Panc1 (cell line): ENCODE measurements at regions not wholly inside any gene's neighbourhood (a gene's known extent, or its start where the extent isn't known, plus 50 kb on each side); places are given as distances from the start of the nearest gene placed in this dataset.

Source experiments
- ATAC-seq: fragments of 200-7000 bp; cut with Tn5 transposase; 2 replicates; pipeline ENCODE4 v1.9.1; 2020; ENCODE audit warnings: mild to moderate bottlenecking, moderate library complexity
- BruUV-seq: library from RNA; stranded (reverse); fragments of 400-500 nt; replicated peaks from 2 replicates; lab custom pipeline; 2021; lab: Mats Ljungman, UMichigan
- CTCF ChIA-PET: fragments of 300-600 bp; sonication (Branson Sonifier 250); formaldehyde crosslinking; loops from one replicate; lab custom pipeline; 2022; ENCODE audit warnings: antibody characterized with exemption; lab: Charles Lee
- POLR2A ChIA-PET: fragments of 300-600 bp; sonication (Branson Sonifier 250); formaldehyde crosslinking; loops from one replicate; lab custom pipeline; 2022; ENCODE audit warnings: antibody characterized with exemption; lab: Charles Lee
- DNase-seq: peaks from one replicate; pipeline ENCODE4 v3.0.0-alpha.2; 2010; ENCODE audit warnings: low read depth, low spot score
- H3K27ac ChIP-seq: 2 replicates; pipeline ENCODE4 v1.5.1; 2011; ENCODE audit warnings: mild to moderate bottlenecking, low read length, inconsistent platforms
- H3K27me3 ChIP-seq: fragments of 200-500 bp; sonication (Bioruptor generic); 2 replicates; pipeline ENCODE4 v1.6.0; 2014; ENCODE audit warnings: low read length, inconsistent platforms; ENCODE audit not compliant: control insufficient read depth, insufficient read depth
- H3K36me3 ChIP-seq: fragments of 200-500 bp; sonication (Bioruptor generic); 2 replicates; pipeline ENCODE4 v1.5.1; 2014; ENCODE audit warnings: inconsistent platforms, mild to moderate bottlenecking, low read length, moderate library complexity; ENCODE audit not compliant: control insufficient read depth, insufficient read depth
- H3K4me1 ChIP-seq: 2 replicates; pipeline ENCODE4 v1.5.1; 2011; ENCODE audit warnings: inconsistent platforms, mild to moderate bottlenecking, low read length, moderate library complexity; ENCODE audit not compliant: control insufficient read depth, insufficient read depth
- H3K4me3 ChIP-seq, 2 experiments: 2 replicates each; pipeline ENCODE4 v1.5.1; 2011 to 2012; ENCODE audit warnings: low read depth in 2 of 2, low read length in 2 of 2, mild to moderate bottlenecking in 2 of 2, inconsistent platforms in 1 of 2, moderate library complexity in 1 of 2
- H3K9me3 ChIP-seq: fragments of 200-500 bp; sonication (Bioruptor generic); 2 replicates; pipeline ENCODE4 v1.5.1; 2014; ENCODE audit warnings: low read depth, mild to moderate bottlenecking, inconsistent platforms, low read length, moderate library complexity; ENCODE audit not compliant: control insufficient read depth, insufficient read depth
- CTCF ChIP-seq: fragments of 450-650 bp; IDR thresholded peaks from 2 replicates; pipeline ENCODE4 v1.5.1; 2017; ENCODE audit warnings: mild to moderate bottlenecking
- POLR2AphosphoS5 ChIP-seq: IDR thresholded peaks from 2 replicates; pipeline ENCODE4 v1.6.1; 2012; ENCODE audit warnings: mild to moderate bottlenecking, low read depth, low read length, moderate library complexity
- REST ChIP-seq, 2 experiments: IDR thresholded peaks; 2 replicates each; pipeline ENCODE4 v1.6.1; 2011 to 2012; ENCODE audit warnings: low read depth in 2 of 2, control low read depth in 1 of 2, low read length in 1 of 2, mild to moderate bottlenecking in 1 of 2, moderate library complexity in 1 of 2; ENCODE audit not compliant: insufficient read depth in 1 of 2
- SIN3A ChIP-seq: IDR thresholded peaks from 2 replicates; pipeline ENCODE4 v1.6.1; 2012; ENCODE audit warnings: low read depth, mild to moderate bottlenecking, low read length, moderate library complexity, borderline replicate concordance; ENCODE audit not compliant: insufficient read depth
- TCF7L2 ChIP-seq: IDR thresholded peaks from 2 replicates; pipeline ENCODE4 v1.6.1; 2011; ENCODE audit warnings: mild to moderate bottlenecking, low read depth, low read length, inconsistent platforms
- in situ Hi-C: cut with HindIII; loops from 2 replicates; pipeline ENCODE4 v1.10.0; 2016; ENCODE audit warnings: low sequenced_read_pairs, low pct_unique_long_range_greater_than_20kb
- intact Hi-C: fragments of 100-400 bp; cut with micrococcal nuclease; formaldehyde crosslinking; loops from one replicate; pipeline ENCODE4 v1.10.0; 2022; ENCODE audit not compliant: unreplicated experiment

- Histone ChIP-seq H3K27me3 (no peaks in the 10 kb centered on the region), H3K4me1 (no peaks in the 10 kb centered on the region), H3K9me3 (no peaks in the 10 kb centered on the region), H3K27ac (no peak overlapping the region), H3K4me3 (no peak overlapping the region), H3K36me3 (no peaks in the 10 kb centered on the region)
- DNase-seq (no peak), ATAC-seq (no peak)
- intact Hi-C loops: no loop called here
- CTCF ChIA-PET: no interaction called here
- no TSS peak for BruUV-seq
- in situ Hi-C loops: no loop called here
- no peak for TF ChIP-seq TCF7L2
- TF ChIP-seq SIN3A: no peak
- TF ChIP-seq REST (IDR thresholded peaks at IDR 0.05; ENCODE audit: insufficient read depth in 1 of 2, low read depth in 2 of 2, low read length in 1 of 2): no peak
- POLR2A ChIA-PET: no interaction called here
Observed at GRCh38 chr12:41629611-41630010, 441.5 kb downstream of the PDZRN4 start.

- intact Hi-C loops (no loop called here), in situ Hi-C loops (no loop called here)
- Histone ChIP-seq H3K9me3 (no peaks in the 10 kb centered on the region), H3K4me3 (no peak overlapping the region), H3K27me3 (no peaks in the 10 kb centered on the region), H3K27ac (no peak overlapping the region), H3K36me3 (no peaks in the 10 kb centered on the region), H3K4me1 (no peaks in the 10 kb centered on the region)
- DNase-seq (no peak), ATAC-seq (no peak)
- CTCF ChIA-PET: no interaction called here
- POLR2A ChIA-PET: no interaction called here
- no TSS peak for BruUV-seq
- TF ChIP-seq CTCF (no peak), TCF7L2 (no peak), SIN3A (no peak), REST (IDR thresholded peaks at IDR 0.05; ENCODE audit: insufficient read depth in 1 of 2, low read depth in 2 of 2, low read length in 1 of 2) (no peak), POLR2AphosphoS5 (no peak)
Observed at GRCh38 chr12:41627476-41627875, 439.4 kb downstream of the PDZRN4 start.
